ENCODE measurements at regions not wholly inside any gene's neighbourhood (a gene's known extent, or its start where the extent isn't known, plus 50 kb on each side); places are given as distances from the start of the nearest gene placed in this dataset.

DNA sequence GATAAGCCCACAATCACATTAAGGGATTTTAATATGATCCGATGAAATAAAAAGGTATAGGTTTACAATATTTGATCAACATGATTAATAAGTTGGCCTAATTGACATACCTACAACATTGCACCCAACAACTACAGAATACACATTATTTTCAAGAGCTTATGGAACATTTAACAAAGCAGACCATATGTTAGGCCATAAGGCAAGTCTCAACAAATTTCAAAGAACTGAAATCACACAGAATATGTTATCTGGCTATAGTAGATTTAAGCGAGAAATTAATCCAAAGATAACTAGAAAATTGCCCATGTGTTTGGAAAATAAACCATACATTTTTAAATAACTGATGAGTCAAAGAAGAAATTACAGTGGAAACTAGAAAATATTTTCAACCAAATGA is 126.0 kb upstream of the KCNG1 start (continued):
- TF ChIP-seq KLF1 (tag; IDR thresholded peaks at IDR 0.05): no peak
- TF ChIP-seq ZNF23 (CRISPR knock-in tag; IDR thresholded peaks at IDR 0.05): no peak

DNA sequence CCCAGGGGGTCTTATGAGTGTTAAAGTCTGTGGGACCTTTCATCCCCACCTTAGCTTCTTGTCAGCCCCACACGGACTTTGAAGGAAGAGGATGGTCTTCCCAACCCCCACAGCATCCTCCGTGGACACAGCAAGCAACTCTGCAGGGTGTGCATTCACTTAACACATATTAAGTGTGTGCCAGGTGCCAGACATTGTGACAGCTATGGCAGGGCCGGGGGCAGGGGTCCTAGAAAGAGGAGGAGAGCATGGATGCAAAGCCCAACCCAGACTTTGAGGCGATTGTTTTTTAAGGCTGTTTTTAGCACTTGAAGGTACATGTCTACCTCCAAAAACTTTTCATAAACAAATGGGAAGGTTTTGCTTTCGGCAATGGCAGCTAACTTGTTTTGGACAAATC is 121.6 kb upstream of the KCNG1 start:
- FAIRE-seq (no peak), DNase-seq (ENCODE audit: extremely low read depth in 1 of 4, low spot score in 3 of 4) (no peak), ATAC-seq (no peak)
- POLR2A ChIA-PET: no interaction called here
- 0% methylated on average over 5 of the region's 5 CpGs for WGBS (ENCODE audit: insufficient coverage, low coverage, missing lambda C conversion rate)
- Histone ChIP-seq H3K79me2 (ENCODE audit: control insufficient read depth, insufficient read depth, low read length) (no peaks in the 10 kb centered on the region), H4K20me1 (replicated peaks; ENCODE audit: control insufficient read depth, insufficient read depth, low read length) (no peaks in the 10 kb centered on the region), H3K4me3 (no peak overlapping the region), H3K27ac (ENCODE audit: extremely low read depth, low read depth, low read length) (no peak overlapping the region), H3K9ac (ENCODE audit: insufficient read depth in 1 of 2, low read depth in 2 of 2, low read length in 2 of 2) (no peak overlapping the region), H2AFZ (ENCODE audit: low read depth, low read length) (no peak overlapping the region), H3K36me3 (ENCODE audit: control insufficient read depth, insufficient read depth, low read length) (no peaks in the 10 kb centered on the region), H3K4me2 (ENCODE audit: insufficient read depth, low read length) (no peak overlapping the region), H3K9me1 (ENCODE audit: control insufficient read depth, insufficient read depth, low read length) (no peaks in the 10 kb centered on the region), H3K4me1 (replicated peaks in 1 of 2; ENCODE audit: control insufficient read depth in 2 of 2, insufficient read depth in 2 of 2, low read length in 2 of 2) (no peaks in the 10 kb centered on the region), H3K27me3 (ENCODE audit: control insufficient read depth in 2 of 2, insufficient read depth in 2 of 2, low read length in 2 of 2) (peaks cover 16 to 21% of the 10 kb centered on the region in 2 experiments; a peak in 4 of 5 replicates), H3K9me3 (replicated peaks; ENCODE audit: control insufficient read depth, insufficient read depth, low read depth, low read length) (no peaks in the 10 kb centered on the region)
- no TSS peak for BruUV-seq (replicated peaks)
- in situ Hi-C loops (cut with MboI) (no loop called here), intact Hi-C loops (cut with micrococcal nuclease) (no loop called here)
- CTCF ChIA-PET (ENCODE audit: low intra/inter-chr PET ratio): no interaction called here
- TF ChIP-seq PTTG1 (tag; IDR thresholded peaks at IDR 0.05; ENCODE audit: low read depth) (no peak), HLTF (IDR thresholded peaks at IDR 0.05) (no peak), FIP1L1 (IDR thresholded peaks at IDR 0.05; ENCODE audit: low read depth, low read length, poor library complexity, severe bottlenecking) (no peak), MCM2 (IDR thresholded peaks at IDR 0.05; ENCODE audit: low read depth) (no peak), ZNF263 (CRISPR knock-in tag; IDR thresholded peaks at IDR 0.05; ENCODE audit: borderline replicate concordance) (no peak), CTBP1 (IDR thresholded peaks at IDR 0.05; ENCODE audit: borderline replicate concordance) (no peak), RBM22 (IDR thresholded peaks at IDR 0.05; ENCODE audit: low read depth, low read length, poor library complexity, severe bottlenecking) (no peak), KDM1A (IDR thresholded peaks at IDR 0.05) (no peak), CREM (IDR thresholded peaks at IDR 0.05; ENCODE audit: low read depth) (no peak)
- TF ChIP-seq, protein P1, sequence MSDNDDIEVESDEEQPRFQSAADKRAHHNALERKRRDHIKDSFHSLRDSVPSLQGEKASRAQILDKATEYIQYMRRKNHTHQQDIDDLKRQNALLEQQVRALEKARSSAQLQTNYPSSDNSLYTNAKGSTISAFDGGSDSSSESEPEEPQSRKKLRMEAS (CRISPR knock-in tag; IDR thresholded peaks at IDR 0.05): no peak
- TF ChIP-seq, protein P2, sequence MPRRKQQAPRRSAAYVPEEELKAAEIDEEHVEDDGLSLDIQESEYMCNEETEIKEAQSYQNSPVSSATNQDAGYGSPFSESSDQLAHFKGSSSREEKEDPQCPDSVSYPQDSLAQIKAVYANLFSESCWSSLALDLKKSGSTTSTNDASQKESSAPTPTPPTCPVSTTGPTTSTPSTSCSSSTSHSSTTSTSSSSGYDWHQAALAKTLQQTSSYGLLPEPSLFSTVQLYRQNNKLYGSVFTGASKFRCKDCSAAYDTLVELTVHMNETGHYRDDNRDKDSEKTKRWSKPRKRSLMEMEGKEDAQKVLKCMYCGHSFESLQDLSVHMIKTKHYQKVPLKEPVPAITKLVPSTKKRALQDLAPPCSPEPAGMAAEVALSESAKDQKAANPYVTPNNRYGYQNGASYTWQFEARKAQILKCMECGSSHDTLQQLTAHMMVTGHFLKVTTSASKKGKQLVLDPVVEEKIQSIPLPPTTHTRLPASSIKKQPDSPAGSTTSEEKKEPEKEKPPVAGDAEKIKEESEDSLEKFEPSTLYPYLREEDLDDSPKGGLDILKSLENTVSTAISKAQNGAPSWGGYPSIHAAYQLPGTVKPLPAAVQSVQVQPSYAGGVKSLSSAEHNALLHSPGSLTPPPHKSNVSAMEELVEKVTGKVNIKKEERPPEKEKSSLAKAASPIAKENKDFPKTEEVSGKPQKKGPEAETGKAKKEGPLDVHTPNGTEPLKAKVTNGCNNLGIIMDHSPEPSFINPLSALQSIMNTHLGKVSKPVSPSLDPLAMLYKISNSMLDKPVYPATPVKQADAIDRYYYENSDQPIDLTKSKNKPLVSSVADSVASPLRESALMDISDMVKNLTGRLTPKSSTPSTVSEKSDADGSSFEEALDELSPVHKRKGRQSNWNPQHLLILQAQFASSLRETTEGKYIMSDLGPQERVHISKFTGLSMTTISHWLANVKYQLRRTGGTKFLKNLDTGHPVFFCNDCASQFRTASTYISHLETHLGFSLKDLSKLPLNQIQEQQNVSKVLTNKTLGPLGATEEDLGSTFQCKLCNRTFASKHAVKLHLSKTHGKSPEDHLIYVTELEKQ (CRISPR knock-in tag; IDR thresholded peaks at IDR 0.05): no peak
- TF ChIP-seq, protein P3, sequence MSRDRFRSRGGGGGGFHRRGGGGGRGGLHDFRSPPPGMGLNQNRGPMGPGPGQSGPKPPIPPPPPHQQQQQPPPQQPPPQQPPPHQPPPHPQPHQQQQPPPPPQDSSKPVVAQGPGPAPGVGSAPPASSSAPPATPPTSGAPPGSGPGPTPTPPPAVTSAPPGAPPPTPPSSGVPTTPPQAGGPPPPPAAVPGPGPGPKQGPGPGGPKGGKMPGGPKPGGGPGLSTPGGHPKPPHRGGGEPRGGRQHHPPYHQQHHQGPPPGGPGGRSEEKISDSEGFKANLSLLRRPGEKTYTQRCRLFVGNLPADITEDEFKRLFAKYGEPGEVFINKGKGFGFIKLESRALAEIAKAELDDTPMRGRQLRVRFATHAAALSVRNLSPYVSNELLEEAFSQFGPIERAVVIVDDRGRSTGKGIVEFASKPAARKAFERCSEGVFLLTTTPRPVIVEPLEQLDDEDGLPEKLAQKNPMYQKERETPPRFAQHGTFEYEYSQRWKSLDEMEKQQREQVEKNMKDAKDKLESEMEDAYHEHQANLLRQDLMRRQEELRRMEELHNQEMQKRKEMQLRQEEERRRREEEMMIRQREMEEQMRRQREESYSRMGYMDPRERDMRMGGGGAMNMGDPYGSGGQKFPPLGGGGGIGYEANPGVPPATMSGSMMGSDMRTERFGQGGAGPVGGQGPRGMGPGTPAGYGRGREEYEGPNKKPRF (IDR thresholded peaks at IDR 0.05; ENCODE audit: low read depth, low read length): no peak
- TF ChIP-seq, protein P4, sequence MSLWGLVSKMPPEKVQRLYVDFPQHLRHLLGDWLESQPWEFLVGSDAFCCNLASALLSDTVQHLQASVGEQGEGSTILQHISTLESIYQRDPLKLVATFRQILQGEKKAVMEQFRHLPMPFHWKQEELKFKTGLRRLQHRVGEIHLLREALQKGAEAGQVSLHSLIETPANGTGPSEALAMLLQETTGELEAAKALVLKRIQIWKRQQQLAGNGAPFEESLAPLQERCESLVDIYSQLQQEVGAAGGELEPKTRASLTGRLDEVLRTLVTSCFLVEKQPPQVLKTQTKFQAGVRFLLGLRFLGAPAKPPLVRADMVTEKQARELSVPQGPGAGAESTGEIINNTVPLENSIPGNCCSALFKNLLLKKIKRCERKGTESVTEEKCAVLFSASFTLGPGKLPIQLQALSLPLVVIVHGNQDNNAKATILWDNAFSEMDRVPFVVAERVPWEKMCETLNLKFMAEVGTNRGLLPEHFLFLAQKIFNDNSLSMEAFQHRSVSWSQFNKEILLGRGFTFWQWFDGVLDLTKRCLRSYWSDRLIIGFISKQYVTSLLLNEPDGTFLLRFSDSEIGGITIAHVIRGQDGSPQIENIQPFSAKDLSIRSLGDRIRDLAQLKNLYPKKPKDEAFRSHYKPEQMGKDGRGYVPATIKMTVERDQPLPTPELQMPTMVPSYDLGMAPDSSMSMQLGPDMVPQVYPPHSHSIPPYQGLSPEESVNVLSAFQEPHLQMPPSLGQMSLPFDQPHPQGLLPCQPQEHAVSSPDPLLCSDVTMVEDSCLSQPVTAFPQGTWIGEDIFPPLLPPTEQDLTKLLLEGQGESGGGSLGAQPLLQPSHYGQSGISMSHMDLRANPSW (CRISPR knock-in tag; IDR thresholded peaks at IDR 0.05): no peak

Data from K562 (cell line).